Spleen (tissue), 7 donors: ENCODE measurements at regions not wholly inside any gene's neighbourhood (a gene's known extent, or its start where the extent isn't known, plus 50 kb on each side); places are given as distances from the start of the nearest gene placed in this dataset.

ENCODE experiments used
- POLR2A ChIP-seq, 3 donors: fragments of 450-650 bp; IDR thresholded peaks; one replicate each; pipeline ENCODE4 v1.5.1; 2017; ENCODE audit warnings: antibody characterized with exemption in 3 of 3, mild to moderate bottlenecking in 1 of 3
- TF ChIP-seq, protein P1 (sequence below), 11 experiments: fragments of 200-600 bp in 7 of 11; fragments of 450-650 bp in 4 of 11; sonication (generic) in 4 of 11; IDR thresholded peaks in 8 of 11; conservative IDR thresholded peaks in 3 of 11; 1 replicate in 7 of 11; 2 replicates in 4 of 11; pipeline versions ENCODE4 v1.4.0 to v1.8.0; 2016 to 2021; ENCODE audit warnings: antibody characterized with exemption in 11 of 11, inconsistent platforms in 4 of 11, mild to moderate bottlenecking in 1 of 11
- donor health status: DM: no; HTN: no; CAD: no; lungs with moderate emphysema.
- donor health status: DM: no; HTN: no; CAD: no.
- donor health status: DM: no; HTN: no; CAD: no.

DNA sequence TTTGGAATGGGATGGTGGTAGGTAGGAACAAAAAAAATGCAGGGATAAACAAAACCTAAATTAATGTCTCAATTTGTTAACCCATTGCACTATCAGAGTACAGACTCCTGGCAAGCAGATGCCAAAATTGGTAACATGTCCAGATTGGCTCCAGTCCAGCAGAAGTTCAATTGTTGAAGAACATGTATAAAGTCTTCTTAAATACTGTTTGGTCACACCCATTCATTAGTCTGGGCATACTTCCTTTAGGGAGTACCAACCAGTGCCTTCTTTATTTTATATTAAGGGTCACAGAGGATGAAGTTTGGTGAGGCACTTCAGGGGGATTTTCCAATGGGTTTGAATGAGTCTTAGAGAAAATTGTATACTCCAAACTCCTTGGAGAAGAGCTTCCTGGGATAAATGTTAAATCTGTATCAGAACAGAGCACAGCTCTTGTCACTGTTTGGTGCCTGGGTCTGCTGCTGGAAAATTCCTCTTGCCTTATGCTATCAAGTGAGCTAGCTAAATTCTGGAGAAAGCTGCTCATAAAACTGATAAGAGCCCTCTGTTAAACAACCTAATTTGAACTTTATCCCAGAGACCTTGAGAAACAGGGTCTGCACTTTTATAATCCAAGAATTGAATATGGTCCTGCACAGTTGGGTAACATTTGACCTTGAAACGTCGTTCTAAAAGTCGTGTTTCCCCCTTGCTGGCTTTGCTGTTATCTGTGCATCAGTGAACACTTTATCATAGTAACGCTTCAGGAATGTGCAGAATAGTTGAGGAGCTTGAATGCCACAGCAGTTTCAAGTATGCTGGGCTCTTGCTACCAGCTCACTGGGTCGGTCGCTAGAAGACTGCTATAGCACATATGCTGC, 334.1 kb upstream of the CITED2 start:
- TF ChIP-seq, protein P1, sequence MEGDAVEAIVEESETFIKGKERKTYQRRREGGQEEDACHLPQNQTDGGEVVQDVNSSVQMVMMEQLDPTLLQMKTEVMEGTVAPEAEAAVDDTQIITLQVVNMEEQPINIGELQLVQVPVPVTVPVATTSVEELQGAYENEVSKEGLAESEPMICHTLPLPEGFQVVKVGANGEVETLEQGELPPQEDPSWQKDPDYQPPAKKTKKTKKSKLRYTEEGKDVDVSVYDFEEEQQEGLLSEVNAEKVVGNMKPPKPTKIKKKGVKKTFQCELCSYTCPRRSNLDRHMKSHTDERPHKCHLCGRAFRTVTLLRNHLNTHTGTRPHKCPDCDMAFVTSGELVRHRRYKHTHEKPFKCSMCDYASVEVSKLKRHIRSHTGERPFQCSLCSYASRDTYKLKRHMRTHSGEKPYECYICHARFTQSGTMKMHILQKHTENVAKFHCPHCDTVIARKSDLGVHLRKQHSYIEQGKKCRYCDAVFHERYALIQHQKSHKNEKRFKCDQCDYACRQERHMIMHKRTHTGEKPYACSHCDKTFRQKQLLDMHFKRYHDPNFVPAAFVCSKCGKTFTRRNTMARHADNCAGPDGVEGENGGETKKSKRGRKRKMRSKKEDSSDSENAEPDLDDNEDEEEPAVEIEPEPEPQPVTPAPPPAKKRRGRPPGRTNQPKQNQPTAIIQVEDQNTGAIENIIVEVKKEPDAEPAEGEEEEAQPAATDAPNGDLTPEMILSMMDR (IDR thresholded peaks at IDR 0.05 in 8 of 11, conservative IDR thresholded peaks at IDR 0.05 in 3 of 11) = no peak
- TF ChIP-seq POLR2A (IDR thresholded peaks at IDR 0.05) = no peak
